Suprapubic skin (tissue), 4 donors: ENCODE measurements at regions not wholly inside any gene's neighbourhood (a gene's known extent, or its start where the extent isn't known, plus 50 kb on each side); places are given as distances from the start of the nearest gene placed in this dataset.

Experiments
- DNase-seq, 2 donors: peaks; one replicate each; pipeline ENCODE4 v3.0.0-alpha.2; 2019; ENCODE audit warnings: low spot score in 2 of 2
- H3K27ac ChIP-seq: fragments of 200-600 bp; sonication (generic); one replicate; pipeline ENCODE4 v1.5.1; 2019
- H3K27me3 ChIP-seq: fragments of 200-600 bp; sonication (generic); one replicate; pipeline ENCODE4 v1.5.1; 2019
- H3K36me3 ChIP-seq: fragments of 200-600 bp; sonication (generic); one replicate; pipeline ENCODE4 v1.5.1; 2019
- H3K4me1 ChIP-seq: fragments of 200-600 bp; sonication (generic); one replicate; pipeline ENCODE4 v1.5.1; 2019
- H3K4me3 ChIP-seq: fragments of 200-600 bp; sonication (generic); one replicate; pipeline ENCODE4 v1.5.1; 2019; ENCODE audit warnings: mild to moderate bottlenecking
- H3K9me3 ChIP-seq: fragments of 200-600 bp; sonication (generic); one replicate; pipeline ENCODE4 v1.5.1; 2019
- EP300 ChIP-seq: sonication (generic); formaldehyde crosslinking; IDR thresholded peaks from one replicate; pipeline ENCODE4 v1.6.1; 2017; ENCODE audit warnings: antibody characterized with exemption
- POLR2A ChIP-seq, 2 donors: fragments of 450-650 bp; IDR thresholded peaks; one replicate each; pipeline ENCODE4 v1.6.1; 2017; ENCODE audit warnings: antibody characterized with exemption in 2 of 2, mild to moderate bottlenecking in 2 of 2, moderate library complexity in 2 of 2
- POLR2AphosphoS5 ChIP-seq, 3 donors: sonication (generic); formaldehyde crosslinking; IDR thresholded peaks; one replicate each; pipeline ENCODE4 v1.6.1; 2017; ENCODE audit warnings: antibody characterized with exemption in 3 of 3
- WGBS: methylation state at CpG from one replicate; pipeline ENCODE4 v1.1.5; 2018; 5-methylcytosine and 5-hydroxymethylcytosine counted together
- TF ChIP-seq, protein P1 (sequence below), 2 donors: fragments of 200-600 bp in 1 of 2; fragments of 450-650 bp in 1 of 2; sonication (generic) in 1 of 2; IDR thresholded peaks; one replicate each; pipeline ENCODE4 v1.5.1; 2016 to 2019; ENCODE audit warnings: antibody characterized with exemption in 2 of 2, mild to moderate bottlenecking in 1 of 2, moderate library complexity in 1 of 2

DNA sequence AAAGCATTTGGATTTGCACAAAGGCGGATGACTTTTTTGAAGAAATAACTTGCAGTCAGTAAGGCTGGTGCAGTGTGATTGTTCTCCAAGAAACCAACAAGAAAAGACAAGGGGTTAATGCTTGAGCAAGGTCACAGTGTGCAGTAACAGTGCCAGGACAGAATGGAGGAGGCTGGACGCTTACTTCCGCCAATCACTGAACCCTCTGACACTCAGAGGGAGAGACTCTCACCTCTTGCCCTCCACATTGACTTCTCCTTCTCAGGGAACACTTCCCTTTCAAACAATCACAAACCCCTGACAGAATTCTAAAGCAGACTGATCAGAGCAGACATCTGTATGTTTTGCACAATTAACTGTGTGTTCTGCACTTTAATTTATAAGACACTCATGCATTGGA, 228.4 kb downstream of the BLID start:
- Histone ChIP-seq H3K4me1 (peaks cover 11% of the 10 kb centered on the region), H3K36me3 (no peaks in the 10 kb centered on the region), H3K9me3 (no peaks in the 10 kb centered on the region), H3K27me3 (no peaks in the 10 kb centered on the region), H3K4me3 (no peak overlapping the region), H3K27ac (no peak overlapping the region)
- TF ChIP-seq, protein P1, sequence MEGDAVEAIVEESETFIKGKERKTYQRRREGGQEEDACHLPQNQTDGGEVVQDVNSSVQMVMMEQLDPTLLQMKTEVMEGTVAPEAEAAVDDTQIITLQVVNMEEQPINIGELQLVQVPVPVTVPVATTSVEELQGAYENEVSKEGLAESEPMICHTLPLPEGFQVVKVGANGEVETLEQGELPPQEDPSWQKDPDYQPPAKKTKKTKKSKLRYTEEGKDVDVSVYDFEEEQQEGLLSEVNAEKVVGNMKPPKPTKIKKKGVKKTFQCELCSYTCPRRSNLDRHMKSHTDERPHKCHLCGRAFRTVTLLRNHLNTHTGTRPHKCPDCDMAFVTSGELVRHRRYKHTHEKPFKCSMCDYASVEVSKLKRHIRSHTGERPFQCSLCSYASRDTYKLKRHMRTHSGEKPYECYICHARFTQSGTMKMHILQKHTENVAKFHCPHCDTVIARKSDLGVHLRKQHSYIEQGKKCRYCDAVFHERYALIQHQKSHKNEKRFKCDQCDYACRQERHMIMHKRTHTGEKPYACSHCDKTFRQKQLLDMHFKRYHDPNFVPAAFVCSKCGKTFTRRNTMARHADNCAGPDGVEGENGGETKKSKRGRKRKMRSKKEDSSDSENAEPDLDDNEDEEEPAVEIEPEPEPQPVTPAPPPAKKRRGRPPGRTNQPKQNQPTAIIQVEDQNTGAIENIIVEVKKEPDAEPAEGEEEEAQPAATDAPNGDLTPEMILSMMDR (IDR thresholded peaks at IDR 0.05): no peak
- TF ChIP-seq POLR2A (IDR thresholded peaks at IDR 0.05): no peak
- TF ChIP-seq POLR2AphosphoS5 (IDR thresholded peaks at IDR 0.05): no peak
- no peak for TF ChIP-seq EP300
- no peak for DNase-seq
- 71% methylated on average over 3 of the region's 3 CpGs for WGBS

DNA sequence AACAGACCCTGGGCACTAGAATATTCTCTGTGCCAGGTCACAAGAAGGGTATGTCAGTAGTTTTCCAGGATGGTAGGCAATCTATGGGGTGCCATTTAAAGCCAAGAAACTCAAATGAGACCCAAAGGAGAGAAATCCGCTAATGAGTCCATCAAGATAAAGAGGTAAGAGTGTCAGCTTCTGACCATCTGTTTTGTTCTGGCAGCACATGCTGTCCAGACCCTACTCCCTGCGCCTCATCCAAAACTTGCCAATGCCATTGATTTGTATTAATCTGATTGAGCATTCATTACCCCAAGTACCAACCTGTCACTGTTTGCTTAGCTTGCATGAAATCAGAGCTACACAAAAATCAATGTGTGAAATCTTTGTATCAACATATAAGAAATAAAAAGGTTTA, 229.0 kb downstream of the BLID start:
- H3K36me3 ChIP-seq: no peaks in the 10 kb centered on the region
- no peaks in the 10 kb centered on the region for H3K27me3 ChIP-seq
- H3K4me3 ChIP-seq: no peak overlapping the region
- TF ChIP-seq POLR2A (IDR thresholded peaks at IDR 0.05) (no peak), POLR2AphosphoS5 (IDR thresholded peaks at IDR 0.05) (no peak), EP300 (no peak)
- TF ChIP-seq, protein P1 (IDR thresholded peaks at IDR 0.05): no peak
- peaks cover 7% of the 10 kb centered on the region for H3K4me1 ChIP-seq
- H3K9me3 ChIP-seq: no peaks in the 10 kb centered on the region
- WGBS: 84% methylated on average over 2 of the region's 2 CpGs
- H3K27ac ChIP-seq: no peak overlapping the region
- no peak for DNase-seq

DNA sequence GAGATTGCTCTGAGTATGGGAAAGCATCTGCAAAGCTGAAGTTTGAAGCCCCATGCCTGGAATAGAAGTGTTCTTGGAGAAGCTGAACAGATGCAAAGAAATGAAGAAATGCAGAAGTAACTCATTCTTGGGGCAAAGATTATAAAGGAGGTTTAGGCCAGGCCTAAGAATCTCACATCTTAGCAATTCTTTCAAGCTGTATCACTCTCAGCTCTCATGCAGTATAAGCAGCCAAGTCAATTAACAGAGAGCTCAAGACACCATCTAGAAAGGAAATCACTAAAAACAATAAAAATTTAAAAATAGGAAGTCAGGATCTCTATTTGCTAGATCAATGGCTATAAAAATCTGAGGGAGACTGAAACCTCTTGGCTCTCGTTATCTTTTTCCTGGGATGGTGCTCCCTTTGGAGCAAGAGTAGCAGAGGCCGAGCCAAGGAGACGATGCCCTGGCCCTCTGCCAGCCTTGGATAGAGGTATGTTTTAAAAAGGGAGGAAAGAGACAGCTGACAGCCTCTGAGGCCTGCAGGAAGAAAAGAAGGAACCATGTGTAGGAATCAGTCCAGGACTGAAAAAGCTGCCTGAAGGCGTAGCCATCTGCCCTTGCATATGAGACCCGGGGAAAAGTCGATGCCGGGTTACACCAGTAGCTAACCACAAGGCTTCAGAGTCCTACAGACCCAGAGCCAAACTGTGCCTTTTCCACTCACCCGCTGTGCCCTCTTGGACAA, 229.8 kb downstream of the BLID start:
- Histone ChIP-seq H3K36me3 (no peaks in the 10 kb centered on the region), H3K27me3 (no peaks in the 10 kb centered on the region), H3K9me3 (no peaks in the 10 kb centered on the region), H3K4me3 (no peak overlapping the region), H3K27ac (no peak overlapping the region), H3K4me1 (peaks cover 6% of the 10 kb centered on the region)
- TF ChIP-seq EP300: no peak
- no peak for TF ChIP-seq POLR2A (IDR thresholded peaks at IDR 0.05)
- TF ChIP-seq POLR2AphosphoS5 (IDR thresholded peaks at IDR 0.05): no peak
- TF ChIP-seq, protein P1 (IDR thresholded peaks at IDR 0.05): no peak
- 19% methylated on average over 8 of the region's 8 CpGs for WGBS
- DNase-seq: peak in 1 of 2 donors; percentile 63

DNA sequence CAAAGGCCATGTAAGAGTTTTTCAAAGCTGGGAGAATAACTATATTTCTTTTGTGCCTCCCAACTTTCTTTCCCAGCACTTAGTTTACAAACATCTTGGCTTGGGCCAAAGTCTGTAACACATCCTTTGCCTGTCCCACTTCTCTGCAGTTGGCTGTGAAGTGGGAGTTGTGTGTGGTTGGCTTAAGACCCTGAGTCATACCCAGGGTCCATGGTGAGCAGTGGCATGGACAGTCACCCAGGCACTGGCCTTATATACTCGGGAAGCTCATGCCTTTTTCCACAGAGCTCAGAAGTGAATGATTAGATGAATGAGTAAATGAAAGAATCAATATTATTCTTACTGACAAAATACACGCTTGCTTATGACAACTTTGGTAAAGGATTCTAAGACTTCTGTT, 231.4 kb downstream of the BLID start:
- H3K4me1 ChIP-seq: no peaks in the 10 kb centered on the region
- no peaks in the 10 kb centered on the region for H3K36me3 ChIP-seq
- no peaks in the 10 kb centered on the region for H3K9me3 ChIP-seq
- no peak for DNase-seq
- H3K27me3 ChIP-seq: no peaks in the 10 kb centered on the region
- H3K4me3 ChIP-seq: no peak overlapping the region
- TF ChIP-seq, protein P1 (IDR thresholded peaks at IDR 0.05): no peak
- TF ChIP-seq POLR2A (IDR thresholded peaks at IDR 0.05): no peak
- no peak for TF ChIP-seq POLR2AphosphoS5 (IDR thresholded peaks at IDR 0.05)
- TF ChIP-seq EP300: no peak
- H3K27ac ChIP-seq: no peak overlapping the region
- 89% methylated on average over 2 of the region's 2 CpGs for WGBS

DNA sequence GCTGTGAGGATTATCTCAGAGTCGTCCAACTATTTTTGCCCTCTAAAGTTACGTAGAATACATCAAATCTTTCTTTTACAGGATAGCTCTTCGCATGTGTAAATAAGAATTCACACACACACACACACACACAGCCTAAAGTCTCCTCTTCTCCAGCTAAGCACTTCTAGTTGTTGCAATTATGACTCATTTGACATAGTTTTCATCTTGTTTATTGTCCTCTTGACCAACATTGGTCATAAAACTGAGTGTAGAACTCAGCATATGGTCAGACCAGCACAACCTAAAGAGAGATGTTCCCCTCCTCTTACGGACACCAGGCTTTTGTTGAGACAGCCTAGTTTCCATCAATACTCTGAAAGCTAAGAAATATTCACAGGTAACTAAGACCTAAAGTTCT, 234.2 kb downstream of the BLID start:
- Histone ChIP-seq H3K9me3 (no peaks in the 10 kb centered on the region), H3K27ac (no peak overlapping the region), H3K36me3 (no peaks in the 10 kb centered on the region), H3K4me1 (no peaks in the 10 kb centered on the region), H3K4me3 (no peak overlapping the region), H3K27me3 (no peaks in the 10 kb centered on the region)
- DNase-seq: no peak
- TF ChIP-seq EP300: no peak
- WGBS: 98% methylated on average over 4 of the region's 4 CpGs

GRCh38 chr11:121877152-121877551, 238.9 kb downstream of the BLID start:
- H3K9me3 ChIP-seq: no peaks in the 10 kb centered on the region
- no peaks in the 10 kb centered on the region for H3K27me3 ChIP-seq
- H3K27ac ChIP-seq: no peak overlapping the region
- TF ChIP-seq, protein P1 (IDR thresholded peaks at IDR 0.05): no peak
- TF ChIP-seq POLR2A (IDR thresholded peaks at IDR 0.05) (no peak), POLR2AphosphoS5 (IDR thresholded peaks at IDR 0.05) (no peak), EP300 (no peak)
- no peak for DNase-seq
- 89% methylated on average over 6 of the region's 6 CpGs for WGBS
- H3K36me3 ChIP-seq: no peaks in the 10 kb centered on the region
- no peaks in the 10 kb centered on the region for H3K4me1 ChIP-seq
- no peak overlapping the region for H3K4me3 ChIP-seq
